ENCODE measurements at regions not wholly inside any gene's neighbourhood (a gene's known extent, or its start where the extent isn't known, plus 50 kb on each side); places are given as distances from the start of the nearest gene placed in this dataset.

GRCh38 chr7:45350896-45351295 lies 193.3 kb downstream of the RAMP3 start:
- Mint-ChIP-seq H3K4me3 (ENCODE audit: unreplicated experiment) (no peak overlapping the region), H3K36me3 (ENCODE audit: insufficient read depth, unreplicated experiment) (peaks cover 11% of the 10 kb centered on the region), H3K9me3 (ENCODE audit: unreplicated experiment) (no peaks in the 10 kb centered on the region), H3K27ac (ENCODE audit: unreplicated experiment) (no peak overlapping the region), H3K4me1 (ENCODE audit: low read depth, unreplicated experiment) (peaks cover 18% of the 10 kb centered on the region), H3K27me3 (ENCODE audit: insufficient read depth, unreplicated experiment) (peaks cover 20% of the 10 kb centered on the region)
- Histone ChIP-seq H3K9me3 (no peaks in the 10 kb centered on the region), H3K4me3 (ENCODE audit: low read depth, low read length) (no peak overlapping the region), H3K36me3 (ENCODE audit: control insufficient read depth, insufficient read depth, low read length) (no peaks in the 10 kb centered on the region), H3K4me1 (peaks cover 13% of the 10 kb centered on the region), H3K27me3 (replicated peaks; ENCODE audit: control insufficient read depth, insufficient read depth, low read length) (no peaks in the 10 kb centered on the region)
- CTCF ChIA-PET: no interaction called here
- no TSS peak for BruUV-seq (replicated peaks)
- no peak for TF ChIP-seq CTCF (IDR thresholded peaks at IDR 0.05; ENCODE audit: insufficient read depth in 1 of 2, low read depth in 1 of 2, low read length in 1 of 2, severe bottlenecking in 1 of 2, unreplicated experiment in 1 of 2)
- POLR2A ChIA-PET: no interaction called here
- DNase-seq: no peak
- intact Hi-C loops (cut with micrococcal nuclease; ENCODE audit: unreplicated experiment): no loop called here

- intact Hi-C loops (cut with micrococcal nuclease; ENCODE audit: unreplicated experiment): no loop called here
- H3K4me1 ChIP-seq: no peaks in the 10 kb centered on the region
- H3K27ac Mint-ChIP-seq (ENCODE audit: unreplicated experiment): no peak overlapping the region
- no peak overlapping the region for H3K4me3 Mint-ChIP-seq (ENCODE audit: unreplicated experiment)
- no peak for DNase-seq
- H3K9me3 ChIP-seq: no peaks in the 10 kb centered on the region
- no TSS peak for BruUV-seq (replicated peaks)
- H3K27me3 Mint-ChIP-seq (ENCODE audit: insufficient read depth, unreplicated experiment): peaks cover 29% of the 10 kb centered on the region
- no peaks in the 10 kb centered on the region for H3K9me3 Mint-ChIP-seq (ENCODE audit: unreplicated experiment)
- no peaks in the 10 kb centered on the region for H3K36me3 Mint-ChIP-seq (ENCODE audit: insufficient read depth, unreplicated experiment)
- POLR2A ChIA-PET: no interaction called here
- no peak overlapping the region for H3K4me3 ChIP-seq (ENCODE audit: low read depth, low read length)
- H3K27me3 ChIP-seq (replicated peaks; ENCODE audit: control insufficient read depth, insufficient read depth, low read length): no peaks in the 10 kb centered on the region
- no peak for TF ChIP-seq CTCF (IDR thresholded peaks at IDR 0.05; ENCODE audit: insufficient read depth in 1 of 2, low read depth in 1 of 2, low read length in 1 of 2, severe bottlenecking in 1 of 2, unreplicated experiment in 1 of 2)
- H3K4me1 Mint-ChIP-seq (ENCODE audit: low read depth, unreplicated experiment): no peaks in the 10 kb centered on the region
- no peaks in the 10 kb centered on the region for H3K36me3 ChIP-seq (ENCODE audit: control insufficient read depth, insufficient read depth, low read length)
- CTCF ChIA-PET: no interaction called here
Observed at GRCh38 chr7:45358287-45358686, 200.7 kb downstream of the RAMP3 start.

- no peak for DNase-seq
- no peak overlapping the region for H3K27ac Mint-ChIP-seq (ENCODE audit: unreplicated experiment)
- H3K4me1 Mint-ChIP-seq (ENCODE audit: low read depth, unreplicated experiment): no peaks in the 10 kb centered on the region
- CTCF ChIA-PET: no interaction called here
- POLR2A ChIA-PET: no interaction called here
- H3K9me3 Mint-ChIP-seq (ENCODE audit: unreplicated experiment): no peaks in the 10 kb centered on the region
- H3K4me3 Mint-ChIP-seq (ENCODE audit: unreplicated experiment): no peak overlapping the region
- Histone ChIP-seq H3K4me3 (ENCODE audit: low read depth, low read length) (no peak overlapping the region), H3K27me3 (replicated peaks; ENCODE audit: control insufficient read depth, insufficient read depth, low read length) (no peaks in the 10 kb centered on the region), H3K9me3 (no peaks in the 10 kb centered on the region), H3K36me3 (ENCODE audit: control insufficient read depth, insufficient read depth, low read length) (no peaks in the 10 kb centered on the region), H3K4me1 (no peaks in the 10 kb centered on the region)
- intact Hi-C loops (cut with micrococcal nuclease; ENCODE audit: unreplicated experiment): no loop called here
- BruUV-seq (replicated peaks): no TSS peak
- no peak for TF ChIP-seq CTCF (IDR thresholded peaks at IDR 0.05; ENCODE audit: insufficient read depth in 1 of 2, low read depth in 1 of 2, low read length in 1 of 2, severe bottlenecking in 1 of 2, unreplicated experiment in 1 of 2)
- peaks cover 26% of the 10 kb centered on the region for H3K27me3 Mint-ChIP-seq (ENCODE audit: insufficient read depth, unreplicated experiment)
- no peaks in the 10 kb centered on the region for H3K36me3 Mint-ChIP-seq (ENCODE audit: insufficient read depth, unreplicated experiment)
Observed at GRCh38 chr7:45359250-45359649, 201.7 kb downstream of the RAMP3 start.

Data from Caco-2 (cell line).